ENCODE measurements at regions not wholly inside any gene's neighbourhood (a gene's known extent, or its start where the extent isn't known, plus 50 kb on each side); places are given as distances from the start of the nearest gene placed in this dataset.

GRCh38 chr13:64997438-64997837, 2232.7 kb downstream of the PCDH9 start:
- H3K4me1 ChIP-seq (ENCODE audit: insufficient read depth, low read length): no peaks in the 10 kb centered on the region; the same call in 1 of the 2 replicates
- no peak overlapping the region for H3K14ac ChIP-seq (ENCODE audit: insufficient read depth, low read length)
- no peaks in the 10 kb centered on the region for H3K79me1 ChIP-seq (ENCODE audit: insufficient read depth, low read depth, low read length, poor library complexity, severe bottlenecking)
- no peak overlapping the region for H3K23ac ChIP-seq (ENCODE audit: insufficient read length, low read depth, low read length)
- no peak overlapping the region for H3K4ac ChIP-seq (ENCODE audit: low read depth, low read length)
- H3K36me3 Mint-ChIP-seq (ENCODE audit: insufficient read depth in 1 of 3, low read depth in 3 of 3): peaks cover 0 to 7% (median 3%) of the 10 kb centered on the region in 3 experiments; a peak in 1 of 7 replicates
- H3K27me3 ChIP-seq (ENCODE audit: insufficient read depth, low read length): no peaks in the 10 kb centered on the region
- no peaks in the 10 kb centered on the region for H3K23me2 ChIP-seq (ENCODE audit: insufficient read length, low read depth, low read length, poor library complexity, severe bottlenecking)
- no peaks in the 10 kb centered on the region for H3K9me3 ChIP-seq (ENCODE audit: control insufficient read depth, low read depth, low read length)
- H2BK20ac ChIP-seq (ENCODE audit: low read depth, low read length, poor library complexity, severe bottlenecking): no peak overlapping the region
- H3T11ph ChIP-seq (ENCODE audit: low read length): no peak overlapping the region
- H2BK120ac ChIP-seq (ENCODE audit: low read depth, low read length, poor library complexity, severe bottlenecking): no peak overlapping the region
- no peak overlapping the region for H3K4me2 ChIP-seq (ENCODE audit: insufficient read depth, insufficient read length, low read length)
- H4K8ac ChIP-seq (replicated peaks; ENCODE audit: insufficient read length, low read depth, low read length): no peak overlapping the region
- H3K56ac ChIP-seq (ENCODE audit: insufficient read length, low read depth, low read length): no peak overlapping the region
- H3K9me3 Mint-ChIP-seq: no peaks in the 10 kb centered on the region
- no peak overlapping the region for H4K5ac ChIP-seq (ENCODE audit: insufficient read length, low read depth, low read length)
- no peak for DNase-seq
- no peak overlapping the region for H2BK15ac ChIP-seq (ENCODE audit: low read depth, low read length)
- peaks cover 2 to 6% of the 10 kb centered on the region in 2 experiments; a peak in 3 of 4 replicates for H3K4me1 Mint-ChIP-seq
- no peak overlapping the region for H2BK12ac ChIP-seq (ENCODE audit: insufficient read length, low read depth, low read length)
- H3K79me2 ChIP-seq (ENCODE audit: insufficient read depth, low read length): no peaks in the 10 kb centered on the region
- H3K27me3 Mint-ChIP-seq (ENCODE audit: low read depth): no peaks in the 10 kb centered on the region
- H2AFZ ChIP-seq (ENCODE audit: low read length): no peak overlapping the region
- WGBS (ENCODE audit: extremely low coverage, insufficient read length, low lambda C conversion rate): no CpG with 5 or more reads among the region's 5 CpGs
- H3K4me3 Mint-ChIP-seq: no peak overlapping the region
- TF ChIP-seq, protein P1, sequence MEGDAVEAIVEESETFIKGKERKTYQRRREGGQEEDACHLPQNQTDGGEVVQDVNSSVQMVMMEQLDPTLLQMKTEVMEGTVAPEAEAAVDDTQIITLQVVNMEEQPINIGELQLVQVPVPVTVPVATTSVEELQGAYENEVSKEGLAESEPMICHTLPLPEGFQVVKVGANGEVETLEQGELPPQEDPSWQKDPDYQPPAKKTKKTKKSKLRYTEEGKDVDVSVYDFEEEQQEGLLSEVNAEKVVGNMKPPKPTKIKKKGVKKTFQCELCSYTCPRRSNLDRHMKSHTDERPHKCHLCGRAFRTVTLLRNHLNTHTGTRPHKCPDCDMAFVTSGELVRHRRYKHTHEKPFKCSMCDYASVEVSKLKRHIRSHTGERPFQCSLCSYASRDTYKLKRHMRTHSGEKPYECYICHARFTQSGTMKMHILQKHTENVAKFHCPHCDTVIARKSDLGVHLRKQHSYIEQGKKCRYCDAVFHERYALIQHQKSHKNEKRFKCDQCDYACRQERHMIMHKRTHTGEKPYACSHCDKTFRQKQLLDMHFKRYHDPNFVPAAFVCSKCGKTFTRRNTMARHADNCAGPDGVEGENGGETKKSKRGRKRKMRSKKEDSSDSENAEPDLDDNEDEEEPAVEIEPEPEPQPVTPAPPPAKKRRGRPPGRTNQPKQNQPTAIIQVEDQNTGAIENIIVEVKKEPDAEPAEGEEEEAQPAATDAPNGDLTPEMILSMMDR (conservative IDR thresholded peaks at IDR 0.05): peak; percentile 44
- H4K20me1 ChIP-seq (ENCODE audit: control insufficient read depth, insufficient read depth, insufficient read length): no peaks in the 10 kb centered on the region
- H2BK5ac ChIP-seq (ENCODE audit: insufficient read length, low read length): no peak overlapping the region
- no peak overlapping the region for H3K9ac ChIP-seq (ENCODE audit: extremely low read depth, insufficient read length, low read length)
- no peak overlapping the region for H4K91ac ChIP-seq (ENCODE audit: insufficient read length, low read depth, low read length)
- no peak overlapping the region for H2AK5ac ChIP-seq (ENCODE audit: insufficient read length, low read length)
- no peak overlapping the region for H3K27ac Mint-ChIP-seq
- no peak overlapping the region for H3K18ac ChIP-seq (ENCODE audit: insufficient read length, low read depth, low read length)
- no peak overlapping the region for H3K27ac ChIP-seq (ENCODE audit: insufficient read length, low read depth, low read length)
